ENCODE measurements at regions not wholly inside any gene's neighbourhood (a gene's known extent, or its start where the extent isn't known, plus 50 kb on each side); places are given as distances from the start of the nearest gene placed in this dataset.

- TF ChIP-seq YY1 (IDR thresholded peaks at IDR 0.05; ENCODE audit: insufficient read depth, insufficient read length) (no peak), ZNF274 (IDR thresholded peaks at IDR 0.05; ENCODE audit: low read depth, low read length) (no peak), SUZ12 (IDR thresholded peaks at IDR 0.05; ENCODE audit: extremely low read depth, insufficient read depth, insufficient read length) (no peak)
- DNase-seq (ENCODE audit: low read depth, low spot score): no peak
- H3K4me3 ChIP-seq (ENCODE audit: insufficient read length, low read depth): no peak overlapping the region
- no peaks in the 10 kb centered on the region for H3K36me3 ChIP-seq (ENCODE audit: insufficient read depth, insufficient read length, low read length)
- no peaks in the 10 kb centered on the region for H3K27me3 ChIP-seq (ENCODE audit: insufficient read depth, insufficient read length)
- H3K9me3 ChIP-seq (ENCODE audit: insufficient read depth, low read length): no peaks in the 10 kb centered on the region
- no peaks in the 10 kb centered on the region for H3K4me1 ChIP-seq (ENCODE audit: insufficient read depth, insufficient read length)
- no peak overlapping the region for H3K9ac ChIP-seq (ENCODE audit: insufficient read length, low read depth)
These were observed 218.6 kb downstream of the SREK1 start for GRCh38 chr5:66362687-66363086.

- DNase-seq (ENCODE audit: low read depth, low spot score): no peak
- no peaks in the 10 kb centered on the region for H3K27me3 ChIP-seq (ENCODE audit: insufficient read depth, insufficient read length)
- no peak overlapping the region for H3K4me3 ChIP-seq (ENCODE audit: insufficient read length, low read depth)
- no peaks in the 10 kb centered on the region for H3K4me1 ChIP-seq (ENCODE audit: insufficient read depth, insufficient read length)
- no peaks in the 10 kb centered on the region for H3K9me3 ChIP-seq (ENCODE audit: insufficient read depth, low read length)
- H3K36me3 ChIP-seq (ENCODE audit: insufficient read depth, insufficient read length, low read length): no peaks in the 10 kb centered on the region
- no peak for TF ChIP-seq YY1 (IDR thresholded peaks at IDR 0.05; ENCODE audit: insufficient read depth, insufficient read length)
- H3K9ac ChIP-seq (ENCODE audit: insufficient read length, low read depth): no peak overlapping the region
These were observed 219.0 kb downstream of the SREK1 start for GRCh38 chr5:66363097-66363496.

- no peaks in the 10 kb centered on the region for H3K36me3 ChIP-seq (ENCODE audit: insufficient read depth, insufficient read length, low read length)
These were observed 220.1 kb downstream of the SREK1 start for GRCh38 chr5:66364186-66364585.

GRCh38 chr5:66365981-66366380 lies 221.9 kb downstream of the SREK1 start:
- Histone ChIP-seq H3K27me3 (ENCODE audit: insufficient read depth, insufficient read length) (no peaks in the 10 kb centered on the region), H3K4me1 (ENCODE audit: insufficient read depth, insufficient read length) (no peaks in the 10 kb centered on the region), H3K4me3 (ENCODE audit: insufficient read length, low read depth) (no peak overlapping the region), H3K9me3 (ENCODE audit: insufficient read depth, low read length) (no peaks in the 10 kb centered on the region), H3K9ac (ENCODE audit: insufficient read length, low read depth) (no peak overlapping the region), H3K36me3 (ENCODE audit: insufficient read depth, insufficient read length, low read length) (no peaks in the 10 kb centered on the region)
- no peak for DNase-seq (ENCODE audit: low read depth, low spot score)
- TF ChIP-seq YY1 (IDR thresholded peaks at IDR 0.05; ENCODE audit: insufficient read depth, insufficient read length) (no peak), ZNF274 (IDR thresholded peaks at IDR 0.05; ENCODE audit: low read depth, low read length) (no peak), SUZ12 (IDR thresholded peaks at IDR 0.05; ENCODE audit: extremely low read depth, insufficient read depth, insufficient read length) (no peak)

More at GRCh38 chr5:66364186-66364585, 220.1 kb downstream of the SREK1 start:
- TF ChIP-seq ZNF274 (IDR thresholded peaks at IDR 0.05; ENCODE audit: low read depth, low read length): no peak
- TF ChIP-seq YY1 (IDR thresholded peaks at IDR 0.05; ENCODE audit: insufficient read depth, insufficient read length): no peak
- TF ChIP-seq SUZ12 (IDR thresholded peaks at IDR 0.05; ENCODE audit: extremely low read depth, insufficient read depth, insufficient read length): no peak
- Histone ChIP-seq H3K4me1 (ENCODE audit: insufficient read depth, insufficient read length) (no peaks in the 10 kb centered on the region), H3K9ac (ENCODE audit: insufficient read length, low read depth) (no peak overlapping the region), H3K9me3 (ENCODE audit: insufficient read depth, low read length) (no peaks in the 10 kb centered on the region), H3K4me3 (ENCODE audit: insufficient read length, low read depth) (no peak overlapping the region), H3K27me3 (ENCODE audit: insufficient read depth, insufficient read length) (no peaks in the 10 kb centered on the region)
- DNase-seq (ENCODE audit: low read depth, low spot score): no peak

GRCh38 chr5:66367814-66368541 lies 223.9 kb downstream of the SREK1 start:
- Histone ChIP-seq H3K4me3 (ENCODE audit: insufficient read length, low read depth) (no peak overlapping the region), H3K9me3 (ENCODE audit: insufficient read depth, low read length) (no peaks in the 10 kb centered on the region), H3K4me1 (ENCODE audit: insufficient read depth, insufficient read length) (no peaks in the 10 kb centered on the region), H3K36me3 (ENCODE audit: insufficient read depth, insufficient read length, low read length) (no peaks in the 10 kb centered on the region), H3K9ac (ENCODE audit: insufficient read length, low read depth) (no peak overlapping the region), H3K27me3 (ENCODE audit: insufficient read depth, insufficient read length) (no peaks in the 10 kb centered on the region)
- TF ChIP-seq YY1 (IDR thresholded peaks at IDR 0.05; ENCODE audit: insufficient read depth, insufficient read length) (no peak), ZNF274 (IDR thresholded peaks at IDR 0.05; ENCODE audit: low read depth, low read length) (no peak), SUZ12 (IDR thresholded peaks at IDR 0.05; ENCODE audit: extremely low read depth, insufficient read depth, insufficient read length) (no peak)
- no peak for DNase-seq (ENCODE audit: low read depth, low spot score)

- H3K4me3 ChIP-seq (ENCODE audit: insufficient read length, low read depth): no peak overlapping the region
- no peak overlapping the region for H3K9ac ChIP-seq (ENCODE audit: insufficient read length, low read depth)
These were observed 224.7 kb downstream of the SREK1 start for GRCh38 chr5:66368811-66369210.

GRCh38 chr5:66377747-66378146 lies 218.4 kb upstream of the MAST4 start:
- DNase-seq (ENCODE audit: low read depth, low spot score): no peak
- no peak for TF ChIP-seq ZNF274 (IDR thresholded peaks at IDR 0.05; ENCODE audit: low read depth, low read length)
- no peak for TF ChIP-seq SUZ12 (IDR thresholded peaks at IDR 0.05; ENCODE audit: extremely low read depth, insufficient read depth, insufficient read length)
- no peak for TF ChIP-seq YY1 (IDR thresholded peaks at IDR 0.05; ENCODE audit: insufficient read depth, insufficient read length)
- Histone ChIP-seq H3K27me3 (ENCODE audit: insufficient read depth, insufficient read length) (no peaks in the 10 kb centered on the region), H3K36me3 (ENCODE audit: insufficient read depth, insufficient read length, low read length) (no peaks in the 10 kb centered on the region), H3K9me3 (ENCODE audit: insufficient read depth, low read length) (no peaks in the 10 kb centered on the region), H3K9ac (ENCODE audit: insufficient read length, low read depth) (no peak overlapping the region), H3K4me3 (ENCODE audit: insufficient read length, low read depth) (no peak overlapping the region), H3K4me1 (ENCODE audit: insufficient read depth, insufficient read length) (no peaks in the 10 kb centered on the region)

More at GRCh38 chr5:66368811-66369210, 224.7 kb downstream of the SREK1 start:
- TF ChIP-seq ZNF274 (IDR thresholded peaks at IDR 0.05; ENCODE audit: low read depth, low read length): no peak
- TF ChIP-seq SUZ12 (IDR thresholded peaks at IDR 0.05; ENCODE audit: extremely low read depth, insufficient read depth, insufficient read length): no peak
- no peak for TF ChIP-seq YY1 (IDR thresholded peaks at IDR 0.05; ENCODE audit: insufficient read depth, insufficient read length)
- no peaks in the 10 kb centered on the region for H3K27me3 ChIP-seq (ENCODE audit: insufficient read depth, insufficient read length)
- no peaks in the 10 kb centered on the region for H3K9me3 ChIP-seq (ENCODE audit: insufficient read depth, low read length)
- DNase-seq (ENCODE audit: low read depth, low spot score): no peak
- H3K4me1 ChIP-seq (ENCODE audit: insufficient read depth, insufficient read length): no peaks in the 10 kb centered on the region
- H3K36me3 ChIP-seq (ENCODE audit: insufficient read depth, insufficient read length, low read length): no peaks in the 10 kb centered on the region
